Hepatocyte (in vitro differentiated cells): ENCODE measurements at regions not wholly inside any gene's neighbourhood (a gene's known extent, or its start where the extent isn't known, plus 50 kb on each side); places are given as distances from the start of the nearest gene placed in this dataset.

Experiments used
- DNase-seq: peaks from one replicate; pipeline ENCODE4 v3.0.0-alpha.2; 2016; ENCODE audit warnings: low spot score
- H2AFZ ChIP-seq: fragments of 200-600 bp; sonication (generic); 2 replicates; pipeline ENCODE4 v1.6.0; 2016; ENCODE audit warnings: antibody characterized with exemption, mild to moderate bottlenecking
- H3K27ac ChIP-seq: fragments of 200-600 bp; sonication (generic); 2 replicates; pipeline ENCODE4 v1.5.1; 2016; ENCODE audit warnings: mild to moderate bottlenecking
- H3K27me3 ChIP-seq: fragments of 200-600 bp; sonication (generic); 2 replicates; pipeline ENCODE4 v1.6.1; 2016
- H3K36me3 ChIP-seq: fragments of 200-600 bp; sonication (generic); replicated peaks from 2 replicates; pipeline ENCODE4 v1.5.1; 2016; ENCODE audit warnings: low read depth; ENCODE audit not compliant: insufficient read depth
- H3K4me1 ChIP-seq: fragments of 200-600 bp; sonication (generic); 2 replicates; pipeline ENCODE4 v1.5.1; 2016; ENCODE audit warnings: mild to moderate bottlenecking, moderate library complexity; ENCODE audit not compliant: insufficient read depth
- H3K4me2 ChIP-seq: fragments of 200-600 bp; sonication (generic); 2 replicates; pipeline ENCODE4 v1.6.0; 2016
- H3K4me3 ChIP-seq: fragments of 200-600 bp; sonication (generic); 2 replicates; pipeline ENCODE4 v1.5.1; 2016; ENCODE audit warnings: mild to moderate bottlenecking
- H3K79me2 ChIP-seq: fragments of 200-600 bp; sonication (generic); 2 replicates; pipeline ENCODE4 v1.6.0; 2017; ENCODE audit warnings: mild to moderate bottlenecking
- H3K9me2 ChIP-seq: fragments of 200-600 bp; sonication (generic); replicated peaks from 2 replicates; pipeline ENCODE4 v1.6.0; 2017; ENCODE audit warnings: mild to moderate bottlenecking; ENCODE audit not compliant: insufficient read depth
- H3K9me3 ChIP-seq: fragments of 200-600 bp; sonication (generic); 2 replicates; pipeline ENCODE4 v1.5.1; 2016; ENCODE audit warnings: low read depth, mild to moderate bottlenecking
- H4K20me1 ChIP-seq: fragments of 200-600 bp; sonication (generic); 2 replicates; pipeline ENCODE4 v1.6.0; 2016; ENCODE audit warnings: mild to moderate bottlenecking; ENCODE audit not compliant: insufficient read depth, poor library complexity, severe bottlenecking
- CTCF ChIP-seq: fragments of 200-600 bp; sonication (generic); IDR thresholded peaks from 2 replicates; pipeline ENCODE4 v1.5.1; 2016; ENCODE audit warnings: antibody characterized with exemption, mild to moderate bottlenecking; ENCODE audit not compliant: poor library complexity
- EZH2 ChIP-seq: fragments of 200-600 bp; sonication (generic); IDR thresholded peaks from 2 replicates; pipeline ENCODE4 v1.6.1; 2016; ENCODE audit warnings: antibody characterized with exemption, mild to moderate bottlenecking, borderline replicate concordance
- EZH2phosphoT487 ChIP-seq: fragments of 200-600 bp; sonication (generic); IDR thresholded peaks from one replicate; pipeline ENCODE4 v1.6.1; 2018; ENCODE audit warnings: antibody characterized with exemption, mild to moderate bottlenecking, low read depth, moderate library complexity; ENCODE audit not compliant: unreplicated experiment, severe bottlenecking
- WGBS: methylation state at CpG from one replicate; pipeline ENCODE4 v1.1.6; 2016; ENCODE audit warnings: low lambda C conversion rate; ENCODE audit errors: missing lambda C conversion rate; 5-methylcytosine and 5-hydroxymethylcytosine counted together

GRCh38 chr21:35703704-35704103 is 356.6 kb downstream of the SETD4 start:
- WGBS = 98% methylated on average over 1 of the region's 1 CpG
- DNase-seq = no peak
- H2AFZ ChIP-seq = no peak overlapping the region
- H3K9me2 ChIP-seq = no peaks in the 10 kb centered on the region
- H3K36me3 ChIP-seq = no peaks in the 10 kb centered on the region
- H3K27ac ChIP-seq = no peak overlapping the region
- H3K79me2 ChIP-seq = no peaks in the 10 kb centered on the region
- H3K4me3 ChIP-seq = no peak overlapping the region
- no peak for TF ChIP-seq CTCF
- TF ChIP-seq EZH2phosphoT487 = no peak
- no peak for TF ChIP-seq EZH2
- no peaks in the 10 kb centered on the region for H3K4me1 ChIP-seq
- no peaks in the 10 kb centered on the region for H4K20me1 ChIP-seq
- peaks cover 5% of the 10 kb centered on the region for H3K27me3 ChIP-seq
- no peak overlapping the region for H3K4me2 ChIP-seq
- no peaks in the 10 kb centered on the region for H3K9me3 ChIP-seq

DNA sequence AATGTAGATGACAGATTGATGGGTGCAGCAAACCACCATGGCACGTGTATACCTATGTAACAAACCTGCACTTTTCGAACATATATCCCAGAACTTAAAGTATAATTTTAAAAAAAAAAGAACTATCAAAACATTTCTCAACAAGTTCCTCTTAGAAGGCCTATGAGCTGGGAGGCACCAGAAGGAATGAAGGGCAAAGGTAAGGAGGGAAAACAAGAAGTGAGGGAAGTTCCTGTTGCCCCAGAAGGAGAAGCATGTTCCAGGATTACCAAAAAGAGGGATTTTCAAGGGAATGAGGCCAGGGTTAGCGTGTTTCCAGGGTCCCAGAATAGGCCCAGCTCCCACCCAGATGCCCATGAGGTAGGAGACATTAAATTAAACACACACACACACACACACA is 361.0 kb downstream of the SETD4 start:
- Histone ChIP-seq H3K4me3 (no peak overlapping the region), H3K36me3 (no peaks in the 10 kb centered on the region), H3K27me3 (no peaks in the 10 kb centered on the region), H3K9me3 (no peaks in the 10 kb centered on the region), H2AFZ (no peak overlapping the region), H3K79me2 (no peaks in the 10 kb centered on the region), H4K20me1 (no peaks in the 10 kb centered on the region), H3K9me2 (no peaks in the 10 kb centered on the region), H3K27ac (no peak overlapping the region), H3K4me2 (no peak overlapping the region), H3K4me1 (no peaks in the 10 kb centered on the region)
- WGBS = 96% methylated on average over 3 of the region's 3 CpGs
- DNase-seq = no peak
- no peak for TF ChIP-seq EZH2
- TF ChIP-seq EZH2phosphoT487 = no peak
- no peak for TF ChIP-seq CTCF

DNA sequence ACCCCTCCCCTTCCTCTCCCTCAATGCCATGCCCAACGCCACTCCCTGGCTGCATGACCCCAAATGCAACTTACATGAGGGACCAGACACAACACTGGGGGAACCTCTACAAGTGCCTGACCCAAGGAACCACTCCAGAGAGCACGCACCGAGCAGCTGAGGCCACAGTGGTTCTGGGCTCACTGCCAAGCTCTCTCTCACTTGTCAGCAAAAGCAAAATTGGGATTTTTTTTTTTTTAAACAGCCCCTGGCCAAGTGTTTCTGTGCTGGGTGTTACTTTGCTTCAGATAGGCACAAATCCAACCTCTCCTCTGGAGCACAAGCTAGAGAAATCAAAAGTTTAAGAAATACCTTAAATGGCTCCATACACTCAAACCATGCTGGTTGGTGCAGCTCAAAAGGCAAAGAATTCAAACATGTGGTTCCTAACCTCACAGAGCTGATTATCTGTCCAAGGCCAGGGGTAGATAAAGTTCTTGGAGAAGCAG is 363.0 kb downstream of the SETD4 start:
- Histone ChIP-seq H3K79me2 (no peaks in the 10 kb centered on the region), H3K36me3 (no peaks in the 10 kb centered on the region), H2AFZ (no peak overlapping the region), H4K20me1 (no peaks in the 10 kb centered on the region), H3K4me1 (no peaks in the 10 kb centered on the region), H3K27ac (no peak overlapping the region), H3K27me3 (no peaks in the 10 kb centered on the region), H3K4me2 (no peak overlapping the region), H3K9me3 (no peaks in the 10 kb centered on the region), H3K9me2 (no peaks in the 10 kb centered on the region), H3K4me3 (no peak overlapping the region)
- WGBS = 42% methylated on average over 3 of the region's 3 CpGs
- TF ChIP-seq EZH2phosphoT487 (no peak), CTCF (no peak), EZH2 (no peak)
- DNase-seq = peak; percentile 48

GRCh38 chr21:35696644-35697043 is 363.7 kb downstream of the SETD4 start:
- Histone ChIP-seq H3K79me2 (no peaks in the 10 kb centered on the region), H3K27ac (no peak overlapping the region), H3K36me3 (no peaks in the 10 kb centered on the region), H4K20me1 (no peaks in the 10 kb centered on the region), H3K4me2 (no peak overlapping the region), H3K27me3 (no peaks in the 10 kb centered on the region), H2AFZ (no peak overlapping the region), H3K4me3 (no peak overlapping the region), H3K9me2 (no peaks in the 10 kb centered on the region), H3K9me3 (no peaks in the 10 kb centered on the region), H3K4me1 (no peaks in the 10 kb centered on the region)
- TF ChIP-seq EZH2 (no peak), EZH2phosphoT487 (no peak), CTCF (no peak)
- no peak for DNase-seq
- 63% methylated on average over 2 of the region's 2 CpGs for WGBS
